ENCODE measurements at regions not wholly inside any gene's neighbourhood (a gene's known extent, or its start where the extent isn't known, plus 50 kb on each side); places are given as distances from the start of the nearest gene placed in this dataset.
A peak's percentile ranks its signal among the peaks of the same experiment; 100 is the strongest.

GRCh38 chr6:2505624-2506023, 245.1 kb downstream of the MYLK4 start:
- DNase-seq = no peak
- intact Hi-C loops (cut with DNase I) = no loop called here

- no peak for DNase-seq
- intact Hi-C loops (cut with DNase I) = no loop called here
Measured at GRCh38 chr6:2504495-2505064, 246.1 kb downstream of the MYLK4 start.

- intact Hi-C loops (cut with DNase I) = no loop called here
- DNase-seq = no peak
Measured at GRCh38 chr6:2503816-2504494, 246.8 kb downstream of the MYLK4 start.

GRCh38 chr6:2502998-2503674, 247.6 kb downstream of the MYLK4 start:
- intact Hi-C loops (cut with DNase I) = no loop called here
- DNase-seq = no peak

GRCh38 chr6:2502096-2502997, 248.4 kb downstream of the MYLK4 start:
- intact Hi-C loops (cut with DNase I) = no loop called here
- DNase-seq = peak in 1 of 10 donors; percentile 43

GRCh38 chr6:2497922-2498623, 252.6 kb downstream of the MYLK4 start:
- intact Hi-C loops (cut with DNase I) = no loop called here
- peak in 2 of 10 donors; percentile 17 to 86 for DNase-seq

GRCh38 chr6:2496291-2496690, 250.9 kb upstream of the GMDS start:
- intact Hi-C loops (cut with DNase I) = no loop called here
- no peak for DNase-seq

GRCh38 chr6:2492686-2493523, 247.5 kb upstream of the GMDS start:
- intact Hi-C loops (cut with DNase I) = no loop called here
- no peak for DNase-seq

GRCh38 chr6:2491137-2491536, 245.7 kb upstream of the GMDS start:
- intact Hi-C loops (cut with DNase I) = no loop called here
- DNase-seq = no peak

GRCh38 chr6:2488578-2488977, 243.2 kb upstream of the GMDS start:
- no peak for DNase-seq
- intact Hi-C loops (cut with DNase I) = no loop called here

GRCh38 chr6:2485116-2485515, 239.7 kb upstream of the GMDS start:
- no peak for DNase-seq
- intact Hi-C loops (cut with DNase I) = no loop called here

- DNase-seq = no peak
- intact Hi-C loops (cut with DNase I) = no loop called here
Measured at GRCh38 chr6:2482773-2483172, 237.4 kb upstream of the GMDS start.

GRCh38 chr6:2481307-2481706, 235.9 kb upstream of the GMDS start:
- no peak for DNase-seq
- intact Hi-C loops (cut with DNase I) = no loop called here

- DNase-seq = peak in 8 of 10 donors; percentile 23 to 84 (median 50)
- intact Hi-C loops (cut with DNase I) = no loop called here
Measured at GRCh38 chr6:2480267-2480966, 235.0 kb upstream of the GMDS start.

- intact Hi-C loops (cut with DNase I) = no loop called here
- no peak for DNase-seq
Measured at GRCh38 chr6:2478200-2478599, 232.8 kb upstream of the GMDS start.

- intact Hi-C loops (cut with DNase I) = no loop called here
- no peak for DNase-seq
Measured at GRCh38 chr6:2477666-2478065, 232.3 kb upstream of the GMDS start.

GRCh38 chr6:2477250-2477649, 231.8 kb upstream of the GMDS start:
- intact Hi-C loops (cut with DNase I) = no loop called here

GRCh38 chr6:2476376-2476775, 231.0 kb upstream of the GMDS start:
- DNase-seq = peak in 1 of 10 donors; percentile 18
- intact Hi-C loops (cut with DNase I) = no loop called here

More at GRCh38 chr6:2477250-2477649, 231.8 kb upstream of the GMDS start:
- DNase-seq = no peak

GRCh38 chr6:2471472-2471871, 226.1 kb upstream of the GMDS start:
- intact Hi-C loops (cut with DNase I) = no loop called here
- no peak for DNase-seq
